ENCODE measurements at regions not wholly inside any gene's neighbourhood (a gene's known extent, or its start where the extent isn't known, plus 50 kb on each side); places are given as distances from the start of the nearest gene placed in this dataset.

DNA sequence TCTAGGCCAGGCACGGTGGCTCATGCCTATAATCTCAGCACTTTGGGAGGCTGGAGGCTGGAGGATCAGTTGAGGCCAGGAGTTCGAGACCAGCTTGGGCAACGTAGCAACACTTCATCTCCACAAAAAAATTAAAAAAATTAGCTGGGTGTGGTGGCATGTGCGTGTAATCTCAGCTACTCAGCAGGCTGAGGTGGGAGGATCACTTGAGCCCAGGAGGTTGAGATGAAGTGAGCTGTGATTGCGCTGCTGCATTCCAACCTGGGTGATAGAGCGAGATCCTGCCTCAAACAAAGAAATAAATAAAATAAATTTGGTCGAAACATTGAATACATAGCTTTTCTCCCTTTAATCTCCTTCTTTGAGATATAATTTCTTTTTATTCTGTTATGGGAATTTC is 80.6 kb upstream of the ITGB1 start:
- no peaks in the 10 kb centered on the region for H3K27me3 ChIP-seq (replicated peaks; ENCODE audit: insufficient read depth, low read depth, low read length, poor library complexity)
- intact Hi-C loops (cut with micrococcal nuclease; ENCODE audit: unreplicated experiment): no loop called here
- ChIA-PET CTCF (no interaction called here), POLR2A (ENCODE audit: low non-redundant PET) (no interaction called here)
- no TSS peak for BruUV-seq (replicated peaks)
- no peaks in the 10 kb centered on the region for H3K9me3 ChIP-seq (ENCODE audit: low read depth, low read length, poor library complexity, severe bottlenecking)
- DNase-seq (ENCODE audit: low spot score): no peak
- TF ChIP-seq, protein P1, sequence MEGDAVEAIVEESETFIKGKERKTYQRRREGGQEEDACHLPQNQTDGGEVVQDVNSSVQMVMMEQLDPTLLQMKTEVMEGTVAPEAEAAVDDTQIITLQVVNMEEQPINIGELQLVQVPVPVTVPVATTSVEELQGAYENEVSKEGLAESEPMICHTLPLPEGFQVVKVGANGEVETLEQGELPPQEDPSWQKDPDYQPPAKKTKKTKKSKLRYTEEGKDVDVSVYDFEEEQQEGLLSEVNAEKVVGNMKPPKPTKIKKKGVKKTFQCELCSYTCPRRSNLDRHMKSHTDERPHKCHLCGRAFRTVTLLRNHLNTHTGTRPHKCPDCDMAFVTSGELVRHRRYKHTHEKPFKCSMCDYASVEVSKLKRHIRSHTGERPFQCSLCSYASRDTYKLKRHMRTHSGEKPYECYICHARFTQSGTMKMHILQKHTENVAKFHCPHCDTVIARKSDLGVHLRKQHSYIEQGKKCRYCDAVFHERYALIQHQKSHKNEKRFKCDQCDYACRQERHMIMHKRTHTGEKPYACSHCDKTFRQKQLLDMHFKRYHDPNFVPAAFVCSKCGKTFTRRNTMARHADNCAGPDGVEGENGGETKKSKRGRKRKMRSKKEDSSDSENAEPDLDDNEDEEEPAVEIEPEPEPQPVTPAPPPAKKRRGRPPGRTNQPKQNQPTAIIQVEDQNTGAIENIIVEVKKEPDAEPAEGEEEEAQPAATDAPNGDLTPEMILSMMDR (conservative IDR thresholded peaks at IDR 0.05; ENCODE audit: low read depth, low read length): no peak
- no peaks in the 10 kb centered on the region for H3K4me1 ChIP-seq (ENCODE audit: insufficient read depth, low read length, poor library complexity, severe bottlenecking)
- H3K27ac ChIP-seq (ENCODE audit: low read depth, low read length, poor library complexity, severe bottlenecking): no peak overlapping the region
- no peaks in the 10 kb centered on the region for H3K36me3 ChIP-seq (ENCODE audit: insufficient read depth, low read length, poor library complexity, severe bottlenecking)
- no peak overlapping the region for H3K4me3 ChIP-seq (ENCODE audit: low read depth, low read length, poor library complexity, severe bottlenecking)

DNA sequence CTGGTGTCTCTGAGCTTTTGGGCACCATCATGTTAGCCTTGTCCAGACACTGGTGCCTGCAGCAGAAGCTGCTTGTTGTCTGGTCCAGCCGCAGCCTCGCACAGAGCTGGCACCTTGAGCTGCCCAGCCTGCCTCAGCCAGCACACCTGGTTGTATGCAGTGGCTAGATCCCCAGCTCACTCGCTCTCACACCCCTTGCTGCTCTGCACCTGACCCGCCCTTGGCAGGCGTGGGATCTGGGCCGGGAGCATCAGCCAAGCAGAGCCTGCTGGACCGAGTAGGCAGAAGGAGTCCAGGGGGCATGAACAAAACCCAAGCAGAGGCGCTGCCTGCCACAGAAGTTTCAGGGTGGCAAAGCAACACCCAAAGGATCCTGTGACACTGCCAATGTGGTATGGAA is 79.7 kb upstream of the ITGB1 start:
- no peak for TF ChIP-seq EZH2 (IDR thresholded peaks at IDR 0.05; ENCODE audit: borderline replicate concordance, low read depth, low read length, poor library complexity, severe bottlenecking)
- TF ChIP-seq, protein P1 (conservative IDR thresholded peaks at IDR 0.05; ENCODE audit: low read depth, low read length): no peak
- no TSS peak for BruUV-seq (replicated peaks)
- no peak overlapping the region for H3K4me3 ChIP-seq (ENCODE audit: low read depth, low read length, poor library complexity, severe bottlenecking)
- H3K27me3 ChIP-seq (replicated peaks; ENCODE audit: insufficient read depth, low read depth, low read length, poor library complexity): no peaks in the 10 kb centered on the region
- H3K4me1 ChIP-seq (ENCODE audit: insufficient read depth, low read length, poor library complexity, severe bottlenecking): no peaks in the 10 kb centered on the region
- CTCF ChIA-PET: no interaction called here
- no peaks in the 10 kb centered on the region for H3K36me3 ChIP-seq (ENCODE audit: insufficient read depth, low read length, poor library complexity, severe bottlenecking)
- intact Hi-C loops (cut with micrococcal nuclease; ENCODE audit: unreplicated experiment): no loop called here
- H3K9me3 ChIP-seq (ENCODE audit: low read depth, low read length, poor library complexity, severe bottlenecking): no peaks in the 10 kb centered on the region
- no peak for DNase-seq (ENCODE audit: low spot score)
- POLR2A ChIA-PET (ENCODE audit: low non-redundant PET): no interaction called here
- no peak overlapping the region for H3K27ac ChIP-seq (ENCODE audit: low read depth, low read length, poor library complexity, severe bottlenecking)

DNA sequence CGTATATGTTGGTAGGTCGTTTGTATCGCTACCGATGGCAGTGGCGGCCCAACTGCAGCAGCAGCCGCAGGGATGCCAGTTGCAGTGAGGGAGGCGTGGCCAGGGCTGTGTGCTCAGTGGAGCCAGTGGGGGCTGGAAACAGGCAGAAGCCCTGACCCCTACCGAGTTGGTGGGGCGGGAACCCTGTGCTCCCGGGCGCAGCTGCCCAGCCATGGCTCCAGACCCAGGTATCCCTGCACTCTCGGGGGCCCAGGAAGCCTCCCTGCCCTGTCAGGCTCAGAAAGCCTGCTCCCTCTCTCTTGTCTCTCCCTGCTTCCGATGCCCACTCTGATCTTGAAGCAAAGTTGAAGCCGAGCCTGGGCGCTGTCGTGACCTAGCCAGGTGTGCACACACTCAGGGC is 78.6 kb upstream of the ITGB1 start:
- no peak overlapping the region for H3K27ac ChIP-seq (ENCODE audit: low read depth, low read length, poor library complexity, severe bottlenecking)
- TF ChIP-seq, protein P1 (conservative IDR thresholded peaks at IDR 0.05; ENCODE audit: low read depth, low read length): no peak
- no peak for TF ChIP-seq EZH2 (IDR thresholded peaks at IDR 0.05; ENCODE audit: borderline replicate concordance, low read depth, low read length, poor library complexity, severe bottlenecking)
- no peaks in the 10 kb centered on the region for H3K9me3 ChIP-seq (ENCODE audit: low read depth, low read length, poor library complexity, severe bottlenecking)
- H3K4me3 ChIP-seq (ENCODE audit: low read depth, low read length, poor library complexity, severe bottlenecking): no peak overlapping the region
- intact Hi-C loops (cut with micrococcal nuclease; ENCODE audit: unreplicated experiment): no loop called here
- no peaks in the 10 kb centered on the region for H3K36me3 ChIP-seq (ENCODE audit: insufficient read depth, low read length, poor library complexity, severe bottlenecking)
- ChIA-PET CTCF (no interaction called here), POLR2A (ENCODE audit: low non-redundant PET) (interaction anchor here (0.7 kb wide), 1 partner anchor 823 kb away, joined by 12 read pairs; no protein-coding TSS in a partner anchor)
- DNase-seq (ENCODE audit: low spot score): no peak
- BruUV-seq (replicated peaks): no TSS peak
- no peaks in the 10 kb centered on the region for H3K27me3 ChIP-seq (replicated peaks; ENCODE audit: insufficient read depth, low read depth, low read length, poor library complexity)
- no peaks in the 10 kb centered on the region for H3K4me1 ChIP-seq (ENCODE audit: insufficient read depth, low read length, poor library complexity, severe bottlenecking)
